Testis (tissue), 2 donors: ENCODE measurements at regions not wholly inside any gene's neighbourhood (a gene's known extent, or its start where the extent isn't known, plus 50 kb on each side); places are given as distances from the start of the nearest gene placed in this dataset.
"Not testable (repeated sequence)": the region's sequence is repeated elsewhere in the genome, so short reads cannot be mapped to it uniquely, and the experiment has no call there.

Experiments
- DNase-seq: peaks from one replicate; pipeline ENCODE4 v3.0.0-alpha.2; 2019
- H3K27ac ChIP-seq, 2 donors: fragments of 200-600 bp; sonication (generic); one replicate each; pipeline ENCODE4 v1.5.1; 2019
- H3K27me3 ChIP-seq: fragments of 200-600 bp; sonication (generic); one replicate; pipeline ENCODE4 v1.5.1; 2019
- H3K36me3 ChIP-seq: fragments of 200-600 bp; sonication (generic); one replicate; pipeline ENCODE4 v1.5.1; 2017; ENCODE audit warnings: low read depth; ENCODE audit errors: missing control alignments
- H3K4me1 ChIP-seq: fragments of 200-600 bp; sonication (generic); one replicate; pipeline ENCODE4 v1.5.1; 2019
- H3K4me3 ChIP-seq, 2 donors: fragments of 200-600 bp; sonication (generic); one replicate each; pipeline ENCODE4 v1.5.1; 2017 to 2019
- H3K9me3 ChIP-seq: fragments of 200-600 bp; sonication (generic); one replicate; pipeline ENCODE4 v1.5.1; 2017
- CTCF ChIP-seq, 3 experiments: fragments of 450-650 bp in 2 of 3; fragments of 200-600 bp in 1 of 3; sonication (generic) in 1 of 3; IDR thresholded peaks; one replicate each; pipeline ENCODE4 v1.5.1; 2016 to 2019; ENCODE audit warnings: antibody characterized with exemption in 3 of 3, mild to moderate bottlenecking in 2 of 3, moderate library complexity in 1 of 3
- POLR2A ChIP-seq: fragments of 450-650 bp; IDR thresholded peaks from one replicate; pipeline ENCODE4 v1.6.1; 2017; ENCODE audit warnings: antibody characterized with exemption, mild to moderate bottlenecking, moderate library complexity
- WGBS, 2 donors: methylation state at CpG; one replicate each; pipeline ENCODE4 v1.1.5; 2018; 5-methylcytosine and 5-hydroxymethylcytosine counted together
- intact Hi-C: fragments of 100-400 bp; cut with DNase I; formaldehyde crosslinking; loops from one replicate; pipeline ENCODE4 v1.15.1; 2023; ENCODE audit warnings: low total_unique reads

GRCh38 chr12:20154052-20154451 lies 214.3 kb upstream of the PDE3A start:
- intact Hi-C loops, result no loop called here
- Histone ChIP-seq H3K9me3 (no peaks in the 10 kb centered on the region), H3K27ac (no peak overlapping the region), H3K36me3 (no peaks in the 10 kb centered on the region), H3K4me3 (no peak overlapping the region), H3K4me1 (no peaks in the 10 kb centered on the region), H3K27me3 (no peaks in the 10 kb centered on the region)
- no peak for DNase-seq
- TF ChIP-seq POLR2A (no peak), CTCF (IDR thresholded peaks at IDR 0.05) (no peak)
- 81 to 96% methylated on average over 1 of the region's 1 CpG for WGBS, 2 donors

- no peak overlapping the region for H3K27ac ChIP-seq
- no peaks in the 10 kb centered on the region for H3K9me3 ChIP-seq
- 85 to 97% methylated on average over 1 of the region's 1 CpG for WGBS, 2 donors
- DNase-seq, result no peak
- H3K4me1 ChIP-seq, result no peaks in the 10 kb centered on the region
- intact Hi-C loops, result no loop called here
- H3K4me3 ChIP-seq, result no peak overlapping the region
- H3K27me3 ChIP-seq, result no peaks in the 10 kb centered on the region
- no peaks in the 10 kb centered on the region for H3K36me3 ChIP-seq
- no peak for TF ChIP-seq POLR2A
- no peak for TF ChIP-seq CTCF (IDR thresholded peaks at IDR 0.05)
Observed at GRCh38 chr12:20155374-20155773, 213.0 kb upstream of the PDE3A start.

DNA sequence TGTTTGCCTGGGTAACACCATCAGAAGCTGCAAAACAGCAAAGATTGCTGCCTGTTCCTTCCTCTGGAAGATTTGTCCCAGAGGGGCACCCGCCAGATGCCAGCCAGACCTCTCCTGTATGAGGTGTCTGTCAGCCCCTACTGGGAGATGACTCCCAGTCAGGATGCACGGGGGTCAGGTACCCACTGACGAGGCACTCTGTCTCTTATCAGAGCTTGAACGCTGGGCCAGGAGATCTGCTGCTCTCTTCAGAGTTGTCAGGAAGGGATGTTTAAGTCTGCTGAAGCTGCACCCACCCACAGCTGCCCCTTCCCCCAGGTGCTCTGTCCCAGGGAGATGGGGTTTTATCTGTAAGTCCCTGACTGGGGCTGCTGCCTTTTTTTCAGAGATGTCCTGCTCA lies 207.4 kb upstream of the PDE3A start:
- H3K27me3 ChIP-seq, H3K4me1 ChIP-seq, DNase-seq, H3K27ac ChIP-seq, H3K36me3 ChIP-seq, intact Hi-C loops, H3K9me3 ChIP-seq, H3K4me3 ChIP-seq: not testable (repeated sequence)
- 71% methylated on average over 3 to 4 of the region's 4 CpGs for WGBS, 2 donors

DNA sequence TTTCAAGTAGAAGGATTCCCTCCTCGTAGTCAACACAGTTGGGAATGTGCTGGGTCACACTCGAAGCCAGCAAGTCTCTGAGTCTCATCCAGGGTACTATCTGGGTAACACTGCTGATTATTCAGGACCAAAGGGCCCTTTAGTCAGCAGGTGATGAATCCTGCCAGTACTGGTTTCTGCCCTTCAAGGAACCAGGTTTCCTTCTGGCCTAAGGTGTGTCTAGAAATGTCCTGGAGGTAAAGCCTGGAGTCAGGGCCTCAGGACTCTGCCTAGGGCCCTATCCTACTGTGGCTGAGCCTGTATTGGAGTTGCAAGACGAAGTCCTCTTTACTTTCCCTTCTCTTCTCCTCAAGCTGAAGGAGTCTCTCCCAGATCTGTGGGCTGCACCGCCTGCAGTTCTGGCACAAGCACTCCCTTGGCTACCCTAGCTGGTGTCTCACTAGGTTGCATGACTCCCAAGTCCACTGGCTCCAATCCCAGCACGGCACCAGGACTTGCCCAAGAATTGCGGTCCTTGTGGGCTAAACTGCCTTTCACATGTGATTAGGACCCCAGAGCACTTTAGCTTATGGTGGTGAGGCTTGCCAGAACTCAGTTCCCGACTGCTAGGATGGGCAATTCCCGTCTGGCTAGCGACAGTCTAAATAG lies 193.7 kb upstream of the PDE3A start:
- Histone ChIP-seq H3K36me3 (no peaks in the 10 kb centered on the region), H3K4me3 (no peak overlapping the region), H3K4me1 (no peaks in the 10 kb centered on the region), H3K27ac (no peak overlapping the region), H3K27me3 (no peaks in the 10 kb centered on the region), H3K9me3 (no peaks in the 10 kb centered on the region)
- 87 to 95% methylated on average over 9 of the region's 9 CpGs for WGBS, 2 donors
- intact Hi-C loops, result no loop called here
- DNase-seq, result no peak
- TF ChIP-seq POLR2A (no peak), CTCF (IDR thresholded peaks at IDR 0.05) (no peak)

- Histone ChIP-seq H3K36me3 (no peaks in the 10 kb centered on the region), H3K4me3 (no peak overlapping the region), H3K9me3 (no peaks in the 10 kb centered on the region), H3K27ac (no peak overlapping the region), H3K27me3 (no peaks in the 10 kb centered on the region), H3K4me1 (no peaks in the 10 kb centered on the region)
- TF ChIP-seq CTCF (IDR thresholded peaks at IDR 0.05), result no peak
- no peak for TF ChIP-seq POLR2A
- intact Hi-C loops, result no loop called here
- WGBS, 2 donors, result 93 to 98% methylated on average over 3 of the region's 3 CpGs
- no peak for DNase-seq
Observed at GRCh38 chr12:20175704-20176388, 192.5 kb upstream of the PDE3A start.
